Natural killer cell (primary cell): ENCODE measurements at regions not wholly inside any gene's neighbourhood (a gene's known extent, or its start where the extent isn't known, plus 50 kb on each side); places are given as distances from the start of the nearest gene placed in this dataset.

Experiments used
- ATAC-seq, 3 donors: fragments of 150-1000 bp in 2 of 3; fragments of 200-7000 bp in 1 of 3; cut with Tn5 transposase; 1 replicate in 1 of 3; 2 replicates in 2 of 3; pipeline ENCODE4 v1.10.0; 2021; ENCODE audit warnings: mild to moderate bottlenecking in 2 of 3, moderate library complexity in 2 of 3
- DNase-seq, 2 donors: peaks; one replicate each; pipeline versions ENCODE4 v3.0.0 to v3.0.0-alpha.2; 2013 to 2021; ENCODE audit warnings: mixed read lengths in 1 of 2
- H3K27ac ChIP-seq: one replicate; pipeline ENCODE4 v1.5.1; 2013; ENCODE audit warnings: mild to moderate bottlenecking, low read length
- H3K27me3 ChIP-seq: one replicate; pipeline ENCODE4 v1.6.1; 2013; ENCODE audit warnings: low read length; ENCODE audit not compliant: control insufficient read depth, insufficient read depth
- H3K36me3 ChIP-seq: one replicate; pipeline ENCODE4 v1.6.1; 2013; ENCODE audit warnings: low read length; ENCODE audit not compliant: control insufficient read depth, insufficient read depth
- H3K4me1 ChIP-seq: one replicate; pipeline ENCODE4 v1.6.1; 2013; ENCODE audit warnings: low read length; ENCODE audit not compliant: control insufficient read depth, insufficient read depth
- H3K4me3 ChIP-seq: one replicate; pipeline ENCODE4 v1.5.1; 2013; ENCODE audit warnings: low read length
- H3K9me3 ChIP-seq: one replicate; pipeline ENCODE4 v1.6.1; 2013; ENCODE audit warnings: low read length; ENCODE audit not compliant: control insufficient read depth, insufficient read depth
- H3K27ac Mint-ChIP-seq, 2 donors: one replicate each; pipeline ENCODE4 v1.8.0; 2022; ENCODE audit warnings: mild to moderate bottlenecking in 2 of 2, mixed read lengths in 2 of 2, moderate library complexity in 1 of 2
- H3K27me3 Mint-ChIP-seq, 2 donors: one replicate each; pipeline ENCODE4 v1.8.0; 2022; ENCODE audit warnings: low read depth in 2 of 2, mixed read lengths in 2 of 2
- H3K36me3 Mint-ChIP-seq: one replicate; pipeline ENCODE4 v1.8.0; 2022; ENCODE audit warnings: mixed read lengths
- H3K4me1 Mint-ChIP-seq, 2 donors: one replicate each; pipeline ENCODE4 v1.8.0; 2022; ENCODE audit warnings: mixed read lengths in 2 of 2
- H3K4me3 Mint-ChIP-seq: one replicate; pipeline ENCODE4 v1.8.0; 2022; ENCODE audit warnings: mild to moderate bottlenecking, moderate library complexity, mixed read lengths
- H3K9me3 Mint-ChIP-seq, 2 donors: one replicate each; pipeline ENCODE4 v1.8.0; 2022; ENCODE audit warnings: mixed read lengths in 2 of 2
- CTCF ChIP-seq: fragments of 200-600 bp; IDR thresholded peaks from one replicate; pipeline ENCODE4 v1.8.0; 2022; ENCODE audit warnings: antibody characterized with exemption
- WGBS: methylation state at CpG from one replicate; pipeline ENCODE4 v1.1.7; 2013; ENCODE audit warnings: missing lambda C conversion rate; ENCODE audit not compliant: insufficient coverage; 5-methylcytosine and 5-hydroxymethylcytosine counted together
- intact Hi-C: fragments of 100-400 bp; cut with micrococcal nuclease; formaldehyde crosslinking; loops from one replicate; pipeline ENCODE4 v1.14.2; 2022

- Mint-ChIP-seq H3K4me3 (no peak overlapping the region), H3K9me3 (peaks cover 6 to 8% of the 10 kb centered on the region in 2 donors), H3K36me3 (no peaks in the 10 kb centered on the region), H3K4me1 (no peaks in the 10 kb centered on the region), H3K27ac (no peak overlapping the region), H3K27me3 (peaks cover 0 to 7% of the 10 kb centered on the region in 2 donors)
- no peak for TF ChIP-seq CTCF
- no peaks in the 10 kb centered on the region for H3K9me3 ChIP-seq
- no peak for DNase-seq
- 90% methylated on average over 9 of the region's 9 CpGs for WGBS
- no peaks in the 10 kb centered on the region for H3K27me3 ChIP-seq
- intact Hi-C loops: no loop called here
- no peak overlapping the region for H3K27ac ChIP-seq
- H3K4me1 ChIP-seq: no peaks in the 10 kb centered on the region
- H3K4me3 ChIP-seq: no peak overlapping the region
- no peaks in the 10 kb centered on the region for H3K36me3 ChIP-seq
- ATAC-seq: no peak
Observed at GRCh38 chr12:130216031-130216430, 53.8 kb downstream of the FZD10 start.

GRCh38 chr12:130218682-130219081, 56.4 kb downstream of the FZD10 start:
- ATAC-seq (no peak), DNase-seq (no peak)
- Histone ChIP-seq H3K27ac (no peak overlapping the region), H3K36me3 (no peaks in the 10 kb centered on the region), H3K27me3 (no peaks in the 10 kb centered on the region), H3K9me3 (no peaks in the 10 kb centered on the region), H3K4me3 (no peak overlapping the region), H3K4me1 (no peaks in the 10 kb centered on the region)
- Mint-ChIP-seq H3K4me1 (no peaks in the 10 kb centered on the region), H3K27me3 (peaks cover 4 to 7% of the 10 kb centered on the region in 2 donors), H3K27ac (no peak overlapping the region), H3K4me3 (no peak overlapping the region), H3K36me3 (no peaks in the 10 kb centered on the region), H3K9me3 (peaks cover 6 to 8% of the 10 kb centered on the region in 2 donors)
- no peak for TF ChIP-seq CTCF
- 90% methylated on average over 12 of the region's 12 CpGs for WGBS
- intact Hi-C loops: no loop called here

- Histone ChIP-seq H3K36me3 (no peaks in the 10 kb centered on the region), H3K4me3 (no peak overlapping the region), H3K27ac (no peak overlapping the region), H3K27me3 (no peaks in the 10 kb centered on the region), H3K4me1 (no peaks in the 10 kb centered on the region), H3K9me3 (no peaks in the 10 kb centered on the region)
- Mint-ChIP-seq H3K27ac (no peak overlapping the region), H3K27me3 (peaks cover 4 to 7% of the 10 kb centered on the region in 2 donors), H3K36me3 (no peaks in the 10 kb centered on the region), H3K9me3 (peaks cover 6 to 8% of the 10 kb centered on the region in 2 donors), H3K4me3 (no peak overlapping the region), H3K4me1 (no peaks in the 10 kb centered on the region)
- intact Hi-C loops: no loop called here
- DNase-seq (no peak), ATAC-seq (no peak)
- WGBS: 33% methylated on average over 13 of the region's 15 CpGs
- no peak for TF ChIP-seq CTCF
Observed at GRCh38 chr12:130219929-130220705, 57.9 kb downstream of the FZD10 start.

GRCh38 chr12:130220706-130221100, 58.4 kb downstream of the FZD10 start:
- Mint-ChIP-seq H3K27me3 (peaks cover 3 to 4% of the 10 kb centered on the region in 2 donors), H3K4me1 (no peaks in the 10 kb centered on the region), H3K27ac (no peak overlapping the region), H3K9me3 (peaks cover 4 to 8% of the 10 kb centered on the region in 2 donors), H3K36me3 (no peaks in the 10 kb centered on the region), H3K4me3 (no peak overlapping the region)
- no peak for TF ChIP-seq CTCF
- no peaks in the 10 kb centered on the region for H3K36me3 ChIP-seq
- H3K4me1 ChIP-seq: no peaks in the 10 kb centered on the region
- H3K4me3 ChIP-seq: no peak overlapping the region
- intact Hi-C loops: no loop called here
- H3K9me3 ChIP-seq: no peaks in the 10 kb centered on the region
- 44% methylated on average over 9 of the region's 9 CpGs for WGBS
- no peak overlapping the region for H3K27ac ChIP-seq
- DNase-seq (no peak), ATAC-seq (no peak)
- no peaks in the 10 kb centered on the region for H3K27me3 ChIP-seq
